HG03108 (cell line): ENCODE measurements at regions not wholly inside any gene's neighbourhood (a gene's known extent, or its start where the extent isn't known, plus 50 kb on each side); places are given as distances from the start of the nearest gene placed in this dataset.

Experiments
- ATAC-seq: cut with Tn5 transposase; IDR thresholded peaks from one replicate; pipeline ENCODE4 v1.9.1; 2021; ENCODE audit warnings: moderate library complexity; ENCODE audit not compliant: unreplicated experiment

- no peak for ATAC-seq
These were observed 59.4 kb upstream of the KHDRBS2 start for GRCh38 chr6:62345446-62345845.

- ATAC-seq = no peak
These were observed 58.8 kb upstream of the KHDRBS2 start for GRCh38 chr6:62344850-62345249.

GRCh38 chr6:62338477-62338876 is 52.5 kb upstream of the KHDRBS2 start:
- no peak for ATAC-seq
